ENCODE measurements at regions not wholly inside any gene's neighbourhood (a gene's known extent, or its start where the extent isn't known, plus 50 kb on each side); places are given as distances from the start of the nearest gene placed in this dataset.

DNA sequence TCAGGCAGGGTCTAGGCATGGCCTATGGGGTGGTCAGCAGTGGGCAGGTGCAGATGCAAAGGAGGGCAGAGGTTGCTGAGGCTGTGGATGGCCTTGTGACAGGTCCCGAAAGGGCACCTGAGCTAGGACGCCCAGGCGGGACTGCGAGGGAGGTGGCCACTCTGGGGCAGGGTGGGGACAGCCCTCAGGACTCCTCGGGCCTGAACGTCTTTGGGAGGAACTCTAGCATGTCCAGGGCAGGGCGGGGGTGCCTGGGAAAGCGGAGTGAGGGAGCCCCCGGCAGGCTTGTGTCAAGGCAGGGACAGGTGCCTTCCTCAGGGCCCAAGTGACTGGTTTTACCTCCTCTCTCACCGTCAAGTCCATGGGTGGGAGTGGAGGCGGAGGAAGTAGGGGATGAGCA lies 125.4 kb upstream of the WNT4 start:
- Histone ChIP-seq H3K36me3 (no peaks in the 10 kb centered on the region), H3K27me3 (peaks cover 64% of the 10 kb centered on the region), H3K27ac (no peak overlapping the region), H3K9me3 (no peaks in the 10 kb centered on the region), H3K4me1 (no peaks in the 10 kb centered on the region), H3K4me3 (no peak overlapping the region)
- 0 to 51% methylated on average over 1 to 6 of the region's 11 CpGs for WGBS, 2 donors (ENCODE audit: low coverage in 1 of 2)
- TF ChIP-seq POLR2AphosphoS5 (IDR thresholded peaks at IDR 0.05): no peak
- no peak for TF ChIP-seq EP300 (IDR thresholded peaks at IDR 0.05)
- no peak for TF ChIP-seq POLR2A (IDR thresholded peaks at IDR 0.05)
- no peak for TF ChIP-seq CTCF (IDR thresholded peaks at IDR 0.05)
- ATAC-seq: no peak

- TF ChIP-seq POLR2A (IDR thresholded peaks at IDR 0.05): no peak
- no peak for TF ChIP-seq EP300 (IDR thresholded peaks at IDR 0.05)
- no peak for TF ChIP-seq POLR2AphosphoS5 (IDR thresholded peaks at IDR 0.05)
- TF ChIP-seq CTCF (IDR thresholded peaks at IDR 0.05): no peak
- H3K27ac ChIP-seq: no peak overlapping the region
- peaks cover 62% of the 10 kb centered on the region for H3K27me3 ChIP-seq
- ATAC-seq: no peak
- no peaks in the 10 kb centered on the region for H3K4me1 ChIP-seq
- WGBS, 2 donors (ENCODE audit: low coverage in 1 of 2): 65 to 72% methylated on average over 6 to 8 of the region's 8 CpGs
- H3K9me3 ChIP-seq: no peaks in the 10 kb centered on the region
- no peak overlapping the region for H3K4me3 ChIP-seq
- no peaks in the 10 kb centered on the region for H3K36me3 ChIP-seq
These were observed 129.2 kb upstream of the WNT4 start for GRCh38 chr1:22271847-22272801.

- 50 to 72% methylated on average over 1 to 3 of the region's 8 CpGs for WGBS, 2 donors (ENCODE audit: low coverage in 1 of 2)
- Histone ChIP-seq H3K27ac (no peak overlapping the region), H3K4me3 (no peak overlapping the region)
These were observed 131.1 kb upstream of the WNT4 start for GRCh38 chr1:22273686-22274681.

DNA sequence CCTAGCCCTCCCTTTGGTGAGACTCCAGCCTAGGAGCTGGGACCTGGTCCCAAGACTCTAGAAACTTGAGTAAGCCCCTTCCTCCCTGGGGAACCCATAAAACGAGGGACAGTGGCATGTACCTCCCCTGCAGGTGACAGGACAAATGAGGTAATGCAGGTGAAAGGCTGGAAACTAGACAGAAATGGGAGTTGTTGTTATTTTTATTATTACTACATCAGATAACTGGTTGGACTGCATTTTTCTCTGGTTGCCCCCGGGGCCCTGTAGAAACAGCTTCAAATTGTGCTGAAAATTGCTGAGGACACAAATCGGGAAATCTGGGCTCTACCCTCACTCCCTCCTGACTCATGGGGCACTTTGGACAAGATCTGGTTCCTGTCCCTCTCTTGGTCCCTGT lies 132.3 kb upstream of the WNT4 start:
- H3K4me3 ChIP-seq: no peak overlapping the region
- 87% methylated on average over 3 of the region's 3 CpGs; no CpG with 5 or more reads in 1 of the 2 donors for WGBS, 2 donors (ENCODE audit: low coverage in 1 of 2)
- no peaks in the 10 kb centered on the region for H3K4me1 ChIP-seq
- H3K27ac ChIP-seq: no peak overlapping the region
- TF ChIP-seq EP300 (IDR thresholded peaks at IDR 0.05) (no peak), POLR2AphosphoS5 (IDR thresholded peaks at IDR 0.05) (no peak), CTCF (IDR thresholded peaks at IDR 0.05) (no peak), POLR2A (IDR thresholded peaks at IDR 0.05) (no peak)
- H3K27me3 ChIP-seq: peaks cover 65% of the 10 kb centered on the region
- peaks cover 0 to 2% (median 0%) of the 10 kb centered on the region in 3 donors for H3K9me3 ChIP-seq
- H3K36me3 ChIP-seq: no peaks in the 10 kb centered on the region
- ATAC-seq: no peak

More at GRCh38 chr1:22273686-22274681, 131.1 kb upstream of the WNT4 start:
- no peaks in the 10 kb centered on the region for H3K4me1 ChIP-seq
- no peaks in the 10 kb centered on the region for H3K36me3 ChIP-seq
- TF ChIP-seq CTCF (IDR thresholded peaks at IDR 0.05) (no peak), POLR2A (IDR thresholded peaks at IDR 0.05) (no peak), POLR2AphosphoS5 (IDR thresholded peaks at IDR 0.05) (no peak), EP300 (IDR thresholded peaks at IDR 0.05) (no peak)
- H3K27me3 ChIP-seq: peaks cover 55% of the 10 kb centered on the region
- ATAC-seq: no peak
- H3K9me3 ChIP-seq: no peaks in the 10 kb centered on the region

All from gastroesophageal sphincter (tissue), 4 donors.